OCI-LY7 (cell line): ENCODE measurements at regions not wholly inside any gene's neighbourhood (a gene's known extent, or its start where the extent isn't known, plus 50 kb on each side); places are given as distances from the start of the nearest gene placed in this dataset.

Source experiments
- BruUV-seq: library from RNA; stranded (reverse); fragments of 400-500 nt; replicated peaks from 2 replicates; lab custom pipeline; 2021; lab: Mats Ljungman, UMichigan
- CTCF ChIA-PET: fragments of 300-600 bp; sonication (Branson Sonifier 250); formaldehyde crosslinking; loops from one replicate; lab custom pipeline; 2022; ENCODE audit warnings: antibody characterized with exemption; ENCODE audit not compliant: unreplicated experiment; lab: Charles Lee
- POLR2A ChIA-PET: fragments of 300-600 bp; sonication (Branson Sonifier 250); formaldehyde crosslinking; loops from one replicate; lab custom pipeline; 2022; ENCODE audit warnings: antibody characterized with exemption; lab: Charles Lee
- DNase-seq: peaks from one replicate; pipeline ENCODE4 v3.0.0-alpha.2; 2015; ENCODE audit warnings: low spot score
- H2AFZ ChIP-seq: fragments of 200-600 bp; sonication (generic), shearing (Covaris generic); 2 replicates; pipeline ENCODE4 v1.6.1; 2014; ENCODE audit warnings: mild to moderate bottlenecking, antibody characterized with exemption, low read length, moderate library complexity
- H3K27ac ChIP-seq: fragments of 200-600 bp; sonication (generic); 2 replicates; pipeline ENCODE4 v1.5.1; 2014; ENCODE audit warnings: mixed run types, low read depth, mild to moderate bottlenecking, moderate library complexity, low read length, inconsistent platforms; ENCODE audit not compliant: poor library complexity, severe bottlenecking
- H3K36me3 ChIP-seq: fragments of 200-600 bp; sonication (generic); 2 replicates; pipeline ENCODE4 v1.6.1; 2014; ENCODE audit warnings: mild to moderate bottlenecking, antibody characterized with exemption, low read length, moderate library complexity, mixed read lengths; ENCODE audit not compliant: insufficient read depth
- H3K4me1 ChIP-seq: fragments of 200-600 bp; sonication (generic); 2 replicates; pipeline ENCODE4 v1.5.1; 2014; ENCODE audit warnings: mild to moderate bottlenecking, low read length; ENCODE audit not compliant: insufficient read depth, poor library complexity, severe bottlenecking
- H3K4me2 ChIP-seq: fragments of 200-600 bp; sonication (generic); 2 replicates; pipeline ENCODE4 v1.6.1; 2014; ENCODE audit warnings: mild to moderate bottlenecking, low read length
- H3K4me3 ChIP-seq: fragments of 200-600 bp; sonication (generic); 2 replicates; pipeline ENCODE4 v1.5.1; 2014; ENCODE audit warnings: mild to moderate bottlenecking, low read depth, low read length; ENCODE audit not compliant: poor library complexity, severe bottlenecking
- H3K79me2 ChIP-seq: fragments of 200-600 bp; sonication (generic); 2 replicates; pipeline ENCODE4 v1.6.1; 2016; ENCODE audit warnings: low read depth, mild to moderate bottlenecking, low read length, moderate library complexity, mixed read lengths; ENCODE audit not compliant: insufficient read depth
- H3K9me2 ChIP-seq: fragments of 200-600 bp; sonication (generic); 2 replicates; pipeline ENCODE4 v1.6.1; 2016; ENCODE audit warnings: mild to moderate bottlenecking, low read length, mixed read lengths; ENCODE audit not compliant: insufficient read depth
- H3K9me3 ChIP-seq: fragments of 200-600 bp; sonication (generic); 2 replicates; pipeline ENCODE4 v1.6.1; 2014; ENCODE audit warnings: mild to moderate bottlenecking, mixed run types, low read length, mixed read lengths
- H4K20me1 ChIP-seq: fragments of 200-600 bp; sonication (generic); 2 replicates; pipeline ENCODE4 v1.6.1; 2014; ENCODE audit warnings: mild to moderate bottlenecking, antibody characterized with exemption, low read length, moderate library complexity, mixed read lengths; ENCODE audit not compliant: insufficient read depth
- EZH2phosphoT487 ChIP-seq: fragments of 200-600 bp; sonication (generic); IDR thresholded peaks from 2 replicates; pipeline ENCODE4 v1.6.1; 2018; ENCODE audit warnings: low read depth, borderline replicate concordance, mild to moderate bottlenecking, mixed run types, antibody characterized with exemption, low read length, moderate library complexity, mixed read lengths
- intact Hi-C: fragments of 100-400 bp; cut with micrococcal nuclease; formaldehyde crosslinking; loops from one replicate; pipeline ENCODE4 v1.10.0; 2022; ENCODE audit not compliant: unreplicated experiment
- TF ChIP-seq, protein P1 (sequence below): fragments of 200-600 bp; sonication (generic); conservative IDR thresholded peaks from 2 replicates; pipeline ENCODE4 v1.5.1; 2014; ENCODE audit warnings: mild to moderate bottlenecking, antibody characterized with exemption, low read length, moderate library complexity, mixed read lengths

DNA sequence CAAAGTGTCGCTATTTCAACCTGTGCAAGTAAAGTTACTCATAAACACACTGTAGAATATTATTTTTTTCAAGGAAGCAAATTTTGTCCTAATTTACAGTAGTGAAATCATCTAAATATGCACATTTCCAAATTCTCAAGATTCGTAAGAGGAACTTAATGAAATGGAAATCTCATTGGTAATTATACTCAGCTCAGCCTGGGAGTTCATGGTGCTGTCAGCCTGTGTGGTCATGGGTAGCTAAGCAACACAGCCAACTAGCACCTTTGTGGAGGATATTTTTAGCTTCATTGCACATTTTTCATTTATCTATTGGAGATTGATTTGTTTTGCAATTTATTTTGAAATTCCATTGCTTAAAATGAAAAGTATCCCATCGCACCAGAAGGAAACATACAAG lies 975.7 kb upstream of the ZEB2 start:
- no peaks in the 10 kb centered on the region for H3K79me2 ChIP-seq
- intact Hi-C loops = no loop called here
- CTCF ChIA-PET = no interaction called here

DNA sequence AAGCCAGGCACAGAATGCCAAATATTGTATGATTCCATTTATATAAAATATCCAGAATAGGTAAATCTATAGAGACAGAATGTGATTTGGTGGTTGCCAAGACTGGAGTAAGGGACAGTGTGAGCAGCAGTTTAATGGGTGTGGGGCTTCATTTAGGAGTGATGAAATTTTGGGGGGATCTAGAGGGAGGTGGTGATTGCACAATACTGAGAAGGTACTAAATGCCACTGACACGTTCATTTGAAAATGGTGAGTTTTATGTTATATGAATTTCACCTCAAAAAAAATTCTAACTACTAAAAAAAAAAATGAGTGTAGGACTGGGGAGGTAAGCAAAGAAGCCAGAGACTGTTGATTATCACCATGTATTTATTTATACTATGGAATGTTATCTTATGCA lies 974.5 kb upstream of the ZEB2 start:
- no peaks in the 10 kb centered on the region for H3K9me2 ChIP-seq
- intact Hi-C loops = no loop called here
- no peak overlapping the region for H3K4me3 ChIP-seq
- no peak for TF ChIP-seq EZH2phosphoT487
- TF ChIP-seq, protein P1, sequence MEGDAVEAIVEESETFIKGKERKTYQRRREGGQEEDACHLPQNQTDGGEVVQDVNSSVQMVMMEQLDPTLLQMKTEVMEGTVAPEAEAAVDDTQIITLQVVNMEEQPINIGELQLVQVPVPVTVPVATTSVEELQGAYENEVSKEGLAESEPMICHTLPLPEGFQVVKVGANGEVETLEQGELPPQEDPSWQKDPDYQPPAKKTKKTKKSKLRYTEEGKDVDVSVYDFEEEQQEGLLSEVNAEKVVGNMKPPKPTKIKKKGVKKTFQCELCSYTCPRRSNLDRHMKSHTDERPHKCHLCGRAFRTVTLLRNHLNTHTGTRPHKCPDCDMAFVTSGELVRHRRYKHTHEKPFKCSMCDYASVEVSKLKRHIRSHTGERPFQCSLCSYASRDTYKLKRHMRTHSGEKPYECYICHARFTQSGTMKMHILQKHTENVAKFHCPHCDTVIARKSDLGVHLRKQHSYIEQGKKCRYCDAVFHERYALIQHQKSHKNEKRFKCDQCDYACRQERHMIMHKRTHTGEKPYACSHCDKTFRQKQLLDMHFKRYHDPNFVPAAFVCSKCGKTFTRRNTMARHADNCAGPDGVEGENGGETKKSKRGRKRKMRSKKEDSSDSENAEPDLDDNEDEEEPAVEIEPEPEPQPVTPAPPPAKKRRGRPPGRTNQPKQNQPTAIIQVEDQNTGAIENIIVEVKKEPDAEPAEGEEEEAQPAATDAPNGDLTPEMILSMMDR = no peak
- ChIA-PET POLR2A (no interaction called here), CTCF (no interaction called here)
- no peak for DNase-seq
- H3K4me1 ChIP-seq = no peaks in the 10 kb centered on the region
- no peak overlapping the region for H2AFZ ChIP-seq
- no peaks in the 10 kb centered on the region for H3K36me3 ChIP-seq
- no TSS peak for BruUV-seq
- no peaks in the 10 kb centered on the region for H3K79me2 ChIP-seq
- H3K27ac ChIP-seq = no peak overlapping the region
- H3K4me2 ChIP-seq = no peak overlapping the region
- no peaks in the 10 kb centered on the region for H4K20me1 ChIP-seq
- peaks cover 13% of the 10 kb centered on the region; the same call in 1 of the 2 replicates for H3K9me3 ChIP-seq

More for the DNA sequence above, 975.7 kb upstream of the ZEB2 start:
- no peaks in the 10 kb centered on the region for H3K9me2 ChIP-seq
- POLR2A ChIA-PET = interaction anchor here (1.2 kb wide), 1 partner anchor 38 kb away, joined by 3 read pairs; no protein-coding TSS in a partner anchor
- DNase-seq = no peak
- H3K4me1 ChIP-seq = no peaks in the 10 kb centered on the region
- H3K27ac ChIP-seq = no peak overlapping the region
- no peaks in the 10 kb centered on the region for H4K20me1 ChIP-seq
- peaks cover 13% of the 10 kb centered on the region; the same call in 1 of the 2 replicates for H3K9me3 ChIP-seq
- H2AFZ ChIP-seq = no peak overlapping the region
- TF ChIP-seq, protein P1 = no peak
- TF ChIP-seq EZH2phosphoT487 = no peak
- no TSS peak for BruUV-seq
- no peak overlapping the region for H3K4me2 ChIP-seq
- H3K36me3 ChIP-seq = no peaks in the 10 kb centered on the region
- H3K4me3 ChIP-seq = no peak overlapping the region

DNA sequence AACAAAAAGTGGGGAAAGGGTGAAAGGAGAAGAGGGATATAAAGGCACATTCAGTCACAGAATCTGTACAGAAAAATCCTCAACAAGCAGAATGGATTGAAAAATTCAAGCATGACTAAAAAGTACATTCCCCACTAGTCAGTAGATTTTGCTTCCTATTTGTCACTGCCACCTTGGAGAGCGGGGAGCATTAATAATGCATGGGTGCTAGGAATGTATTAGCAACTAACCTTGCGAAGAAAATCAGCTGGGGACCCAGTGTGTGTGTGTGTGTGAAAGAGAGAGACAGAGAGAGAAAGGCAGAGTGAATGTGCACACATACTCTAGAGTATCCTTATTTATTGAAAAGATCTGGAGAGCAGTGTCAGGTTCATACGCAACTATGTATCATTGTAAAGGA lies 968.7 kb upstream of the ZEB2 start:
- BruUV-seq = no TSS peak
- no peak for DNase-seq
- no peak overlapping the region for H3K4me3 ChIP-seq
- ChIA-PET CTCF (no interaction called here), POLR2A (interaction anchor here (0.5 kb wide), 1 partner anchor 899 kb away, joined by 3 read pairs; no protein-coding TSS in a partner anchor)
- no peak overlapping the region for H3K4me2 ChIP-seq
- no peak overlapping the region for H3K27ac ChIP-seq
- H3K36me3 ChIP-seq = no peaks in the 10 kb centered on the region
- TF ChIP-seq EZH2phosphoT487 = no peak
- TF ChIP-seq, protein P1 = no peak
- no peaks in the 10 kb centered on the region for H3K9me2 ChIP-seq
- no peak overlapping the region for H2AFZ ChIP-seq
- H3K79me2 ChIP-seq = no peaks in the 10 kb centered on the region
- peaks cover 13% of the 10 kb centered on the region; the same call in 1 of the 2 replicates for H3K9me3 ChIP-seq
- H4K20me1 ChIP-seq = no peaks in the 10 kb centered on the region
- no peaks in the 10 kb centered on the region for H3K4me1 ChIP-seq
- intact Hi-C loops = no loop called here
